HG02798 (cell line): ENCODE measurements at regions not wholly inside any gene's neighbourhood (a gene's known extent, or its start where the extent isn't known, plus 50 kb on each side); places are given as distances from the start of the nearest gene placed in this dataset.

Experiments
- ATAC-seq: cut with Tn5 transposase; IDR thresholded peaks from one replicate; pipeline ENCODE4 v1.9.1; 2021; ENCODE audit warnings: mild to moderate bottlenecking; ENCODE audit not compliant: unreplicated experiment, poor library complexity

GRCh38 chr3:135837977-135838631 is 127.4 kb upstream of the PPP2R3A start:
- ATAC-seq, result no peak

- ATAC-seq, result no peak
Observed at GRCh38 chr3:135840436-135840835, 125.1 kb upstream of the PPP2R3A start.

GRCh38 chr3:135844386-135844785 is 121.1 kb upstream of the PPP2R3A start:
- no peak for ATAC-seq

- ATAC-seq, result no peak
Observed at GRCh38 chr3:135848051-135848450, 117.5 kb upstream of the PPP2R3A start.

- no peak for ATAC-seq
Observed at GRCh38 chr3:135849827-135850226, 115.7 kb upstream of the PPP2R3A start.

GRCh38 chr3:135851201-135852081 is 114.1 kb upstream of the PPP2R3A start:
- ATAC-seq, result no peak

- ATAC-seq, result no peak
Observed at GRCh38 chr3:135853981-135854380, 111.5 kb upstream of the PPP2R3A start.

- ATAC-seq, result no peak
Observed at GRCh38 chr3:135860761-135861160, 104.8 kb upstream of the PPP2R3A start.

- no peak for ATAC-seq
Observed at GRCh38 chr3:135862361-135862760, 103.2 kb upstream of the PPP2R3A start.

- no peak for ATAC-seq
Observed at GRCh38 chr3:135864060-135864459, 101.5 kb upstream of the PPP2R3A start.

GRCh38 chr3:135865085-135865484 is 100.4 kb upstream of the PPP2R3A start:
- ATAC-seq, result no peak

- ATAC-seq, result no peak
Observed at GRCh38 chr3:135865553-135865952, 100.0 kb upstream of the PPP2R3A start.

- ATAC-seq, result no peak
Observed at GRCh38 chr3:135867911-135868310, 97.6 kb upstream of the PPP2R3A start.

- ATAC-seq, result no peak
Observed at GRCh38 chr3:135868801-135869200, 96.7 kb upstream of the PPP2R3A start.

GRCh38 chr3:135869439-135870105 is 96.0 kb upstream of the PPP2R3A start:
- ATAC-seq, result no peak

GRCh38 chr3:135871311-135871710 is 94.2 kb upstream of the PPP2R3A start:
- ATAC-seq, result no peak

- no peak for ATAC-seq
Observed at GRCh38 chr3:135874035-135874434, 91.5 kb upstream of the PPP2R3A start.

- ATAC-seq, result no peak
Observed at GRCh38 chr3:135878501-135878900, 87.0 kb upstream of the PPP2R3A start.

GRCh38 chr3:135885885-135886284 is 79.6 kb upstream of the PPP2R3A start:
- no peak for ATAC-seq

- no peak for ATAC-seq
Observed at GRCh38 chr3:135887220-135887619, 78.3 kb upstream of the PPP2R3A start.

GRCh38 chr3:135889443-135889842 is 76.1 kb upstream of the PPP2R3A start:
- ATAC-seq, result no peak
